ENCODE measurements at regions not wholly inside any gene's neighbourhood (a gene's known extent, or its start where the extent isn't known, plus 50 kb on each side); places are given as distances from the start of the nearest gene placed in this dataset.
A peak's percentile ranks its signal among the peaks of the same experiment; 100 is the strongest.
"Not testable (repeated sequence)": the region's sequence is repeated elsewhere in the genome, so short reads cannot be mapped to it uniquely, and the experiment has no call there.

- no peak for DNase-seq (ENCODE audit: low read depth)
Measured at GRCh38 chr5:91315701-91316100, 67.4 kb downstream of the ARRDC3 start.

GRCh38 chr5:91313757-91314673, 69.1 kb downstream of the ARRDC3 start:
- peak; percentile 96 for DNase-seq (ENCODE audit: low read depth)

GRCh38 chr5:91312698-91313097, 70.4 kb downstream of the ARRDC3 start:
- DNase-seq (ENCODE audit: low read depth), result peak; percentile 31

- DNase-seq (ENCODE audit: low read depth), result peak; percentile 100
Measured at GRCh38 chr5:91311697-91312501, 71.2 kb downstream of the ARRDC3 start.

GRCh38 chr5:91311168-91311696, 71.9 kb downstream of the ARRDC3 start:
- no peak for DNase-seq (ENCODE audit: low read depth)

GRCh38 chr5:91308157-91308556, 75.0 kb downstream of the ARRDC3 start:
- DNase-seq (ENCODE audit: low read depth), result not testable (repeated sequence)

GRCh38 chr5:91307048-91307447, 76.1 kb downstream of the ARRDC3 start:
- no peak for DNase-seq (ENCODE audit: low read depth)

- no peak for DNase-seq (ENCODE audit: low read depth)
Measured at GRCh38 chr5:91306497-91306896, 76.6 kb downstream of the ARRDC3 start.

GRCh38 chr5:91305640-91306039, 77.5 kb downstream of the ARRDC3 start:
- no peak for DNase-seq (ENCODE audit: low read depth)

- DNase-seq (ENCODE audit: low read depth), result not testable (repeated sequence)
Measured at GRCh38 chr5:91304015-91304414, 79.1 kb downstream of the ARRDC3 start.

GRCh38 chr5:91302958-91303357, 80.2 kb downstream of the ARRDC3 start:
- DNase-seq (ENCODE audit: low read depth), result no peak

GRCh38 chr5:91302305-91302704, 80.8 kb downstream of the ARRDC3 start:
- DNase-seq (ENCODE audit: low read depth), result no peak

- DNase-seq (ENCODE audit: low read depth), result peak; percentile 90
Measured at GRCh38 chr5:91301106-91301846, 81.8 kb downstream of the ARRDC3 start.

GRCh38 chr5:91297994-91298393, 85.1 kb downstream of the ARRDC3 start:
- no peak for DNase-seq (ENCODE audit: low read depth)

- DNase-seq (ENCODE audit: low read depth), result no peak
Measured at GRCh38 chr5:91296674-91297143, 86.4 kb downstream of the ARRDC3 start.

- not testable (repeated sequence) for DNase-seq (ENCODE audit: low read depth)
Measured at GRCh38 chr5:91296102-91296501, 87.0 kb downstream of the ARRDC3 start.

GRCh38 chr5:91293131-91293530, 90.0 kb downstream of the ARRDC3 start:
- peak; percentile 70 for DNase-seq (ENCODE audit: low read depth)

GRCh38 chr5:91291628-91292569, 91.2 kb downstream of the ARRDC3 start:
- DNase-seq (ENCODE audit: low read depth), result no peak

- peak; percentile 88 for DNase-seq (ENCODE audit: low read depth)
Measured at GRCh38 chr5:91288118-91288916, 94.8 kb downstream of the ARRDC3 start.

GRCh38 chr5:91285062-91285461, 98.1 kb downstream of the ARRDC3 start:
- not testable (repeated sequence) for DNase-seq (ENCODE audit: low read depth)

All from iris pigment epithelial cell (primary cell).